Loucy (cell line): ENCODE measurements at regions not wholly inside any gene's neighbourhood (a gene's known extent, or its start where the extent isn't known, plus 50 kb on each side); places are given as distances from the start of the nearest gene placed in this dataset.

Source experiments
- H2AFZ ChIP-seq: fragments of 200-600 bp; sonication (generic); 2 replicates; pipeline ENCODE4 v1.6.0; 2016; ENCODE audit warnings: antibody characterized with exemption, mild to moderate bottlenecking, low read length, moderate library complexity
- H3F3A ChIP-seq: fragments of 200-600 bp; 2 replicates; pipeline ENCODE4 v1.6.0; 2016; ENCODE audit warnings: antibody characterized with exemption, low read depth, mild to moderate bottlenecking
- H3K27me3 ChIP-seq: fragments of 200-600 bp; sonication (generic); 2 replicates; pipeline ENCODE4 v1.6.1; 2014; ENCODE audit warnings: low read length, mild to moderate bottlenecking; ENCODE audit not compliant: insufficient read depth, poor library complexity, severe bottlenecking
- H3K36me3 ChIP-seq: fragments of 200-600 bp; sonication (generic); 2 replicates; pipeline ENCODE4 v1.6.1; 2016; ENCODE audit warnings: low read length; ENCODE audit not compliant: insufficient read depth
- H3K4me1 ChIP-seq: fragments of 200-600 bp; sonication (generic); 2 replicates; pipeline ENCODE4 v1.5.1; 2014; ENCODE audit warnings: low read length, mild to moderate bottlenecking; ENCODE audit not compliant: insufficient read depth, poor library complexity, severe bottlenecking
- H3K4me2 ChIP-seq: fragments of 200-600 bp; sonication (generic); 2 replicates; pipeline ENCODE4 v1.6.0; 2014; ENCODE audit warnings: antibody characterized with exemption, low read length, low read depth, mild to moderate bottlenecking; ENCODE audit not compliant: poor library complexity, severe bottlenecking
- H3K4me3 ChIP-seq: fragments of 200-600 bp; sonication (generic); 2 replicates; pipeline ENCODE4 v1.5.1; 2014; ENCODE audit warnings: low read length, mild to moderate bottlenecking, mixed read lengths; ENCODE audit not compliant: poor library complexity, severe bottlenecking
- H3K79me2 ChIP-seq: fragments of 200-600 bp; sonication (generic); 2 replicates; pipeline ENCODE4 v1.6.1; 2014; ENCODE audit warnings: low read length; ENCODE audit not compliant: insufficient read depth
- H3K9ac ChIP-seq: fragments of 200-600 bp; sonication (generic); 2 replicates; pipeline ENCODE4 v1.6.0; 2014; ENCODE audit warnings: mild to moderate bottlenecking, low read depth, low read length, moderate library complexity; ENCODE audit not compliant: poor library complexity, severe bottlenecking
- H3K9me2 ChIP-seq: fragments of 200-600 bp; sonication (generic); replicated peaks from 2 replicates; pipeline ENCODE4 v1.6.1; 2016; ENCODE audit warnings: low read depth, low read length, mixed read lengths
- H3K9me3 ChIP-seq: fragments of 200-600 bp; sonication (generic); 2 replicates; pipeline ENCODE4 v1.6.1; 2014; ENCODE audit warnings: mild to moderate bottlenecking, antibody characterized with exemption, low read length, low read depth; ENCODE audit not compliant: insufficient read depth
- H4K20me1 ChIP-seq: fragments of 200-600 bp; sonication (generic); 2 replicates; pipeline ENCODE4 v1.6.0; 2014; ENCODE audit warnings: antibody characterized with exemption, low read length, mild to moderate bottlenecking; ENCODE audit not compliant: insufficient read depth, poor library complexity, severe bottlenecking
- CTCF ChIP-seq: fragments of 200-600 bp; sonication (generic); conservative IDR thresholded peaks from 2 replicates; pipeline ENCODE4 v1.5.1; 2014; ENCODE audit warnings: mild to moderate bottlenecking, antibody characterized with exemption, low read length
- EZH2phosphoT487 ChIP-seq: fragments of 200-600 bp; IDR thresholded peaks from 2 replicates; pipeline ENCODE4 v1.6.1; 2018; ENCODE audit warnings: antibody characterized with exemption, mild to moderate bottlenecking, moderate library complexity, borderline replicate concordance

GRCh38 chr20:57080796-57081195 lies 185.6 kb downstream of the BMP7 start:
- no peak for TF ChIP-seq EZH2phosphoT487
- TF ChIP-seq CTCF, result no peak
- Histone ChIP-seq H2AFZ (no peak overlapping the region), H3K27me3 (no peaks in the 10 kb centered on the region), H3K9me2 (no peaks in the 10 kb centered on the region), H3K4me2 (no peak overlapping the region), H3K9ac (no peak overlapping the region), H4K20me1 (no peaks in the 10 kb centered on the region), H3K79me2 (no peaks in the 10 kb centered on the region), H3F3A (no peaks in the 10 kb centered on the region), H3K36me3 (no peaks in the 10 kb centered on the region), H3K4me1 (no peaks in the 10 kb centered on the region), H3K4me3 (no peak overlapping the region), H3K9me3 (0 out of 2 replicates have a peak, but pooled peaks cover 8% of the 10 kb centered on the region)

- H3K4me3 ChIP-seq, result no peak overlapping the region
Observed at GRCh38 chr20:57082357-57082945, 184.0 kb downstream of the BMP7 start.

GRCh38 chr20:57083072-57083471 lies 183.4 kb downstream of the BMP7 start:
- Histone ChIP-seq H3K79me2 (no peaks in the 10 kb centered on the region), H3K9ac (no peak overlapping the region), H3K4me2 (no peak overlapping the region), H3K9me2 (no peaks in the 10 kb centered on the region), H3K27me3 (no peaks in the 10 kb centered on the region), H3K4me1 (no peaks in the 10 kb centered on the region), H3K36me3 (no peaks in the 10 kb centered on the region), H3K4me3 (no peak overlapping the region), H3F3A (no peaks in the 10 kb centered on the region), H3K9me3 (0 out of 2 replicates have a peak, but pooled peaks cover 8% of the 10 kb centered on the region), H4K20me1 (no peaks in the 10 kb centered on the region), H2AFZ (no peak overlapping the region)
- no peak for TF ChIP-seq CTCF
- no peak for TF ChIP-seq EZH2phosphoT487

More at GRCh38 chr20:57082357-57082945, 184.0 kb downstream of the BMP7 start:
- TF ChIP-seq CTCF, result no peak
- TF ChIP-seq EZH2phosphoT487, result no peak
- no peaks in the 10 kb centered on the region for H3F3A ChIP-seq
- no peaks in the 10 kb centered on the region for H4K20me1 ChIP-seq
- no peaks in the 10 kb centered on the region for H3K9me2 ChIP-seq
- no peak overlapping the region for H3K9ac ChIP-seq
- no peaks in the 10 kb centered on the region for H3K36me3 ChIP-seq
- H3K79me2 ChIP-seq, result no peaks in the 10 kb centered on the region
- H3K4me2 ChIP-seq, result no peak overlapping the region
- no peaks in the 10 kb centered on the region for H3K4me1 ChIP-seq
- H2AFZ ChIP-seq, result no peak overlapping the region
- H3K27me3 ChIP-seq, result no peaks in the 10 kb centered on the region
- H3K9me3 ChIP-seq, result 0 out of 2 replicates have a peak, but pooled peaks cover 8% of the 10 kb centered on the region
